ENCODE measurements at regions not wholly inside any gene's neighbourhood (a gene's known extent, or its start where the extent isn't known, plus 50 kb on each side); places are given as distances from the start of the nearest gene placed in this dataset.

DNA sequence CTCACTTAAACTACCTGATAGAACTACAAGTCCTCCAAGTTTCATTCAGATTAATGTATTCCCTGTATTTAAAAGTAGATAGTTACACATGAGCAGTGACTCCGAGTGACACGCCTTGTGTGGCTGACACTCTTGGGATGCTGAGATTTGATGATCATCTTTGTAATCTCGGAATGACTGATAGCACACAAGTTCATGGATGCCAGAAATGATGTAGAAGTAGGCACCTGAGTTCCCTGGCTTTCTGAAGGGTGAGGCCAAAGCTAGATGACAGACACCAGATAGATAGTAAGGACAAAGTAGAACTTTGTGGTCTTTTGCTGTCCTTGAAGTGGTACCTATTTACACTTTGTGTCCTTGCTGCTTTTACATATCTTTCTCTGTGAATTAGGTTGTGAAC lies 491.2 kb downstream of the PCNX1 start:
- CTCF ChIA-PET (ENCODE audit: low intra/inter-chr PET ratio): no interaction called here
- no peak overlapping the region for H3K27ac ChIP-seq (ENCODE audit: extremely low read depth, low read depth, low read length)
- H4K20me1 ChIP-seq (replicated peaks; ENCODE audit: control insufficient read depth, insufficient read depth, low read length): no peaks in the 10 kb centered on the region
- no peak overlapping the region for H2AFZ ChIP-seq (ENCODE audit: low read depth, low read length)
- H3K9ac ChIP-seq (ENCODE audit: insufficient read depth in 1 of 2, low read depth in 2 of 2, low read length in 2 of 2): no peak overlapping the region
- no peaks in the 10 kb centered on the region for H3K27me3 ChIP-seq (ENCODE audit: control insufficient read depth in 2 of 2, insufficient read depth in 2 of 2, low read length in 2 of 2)
- no peaks in the 10 kb centered on the region for H3K79me2 ChIP-seq (ENCODE audit: control insufficient read depth, insufficient read depth, low read length)
- ATAC-seq (no peak), FAIRE-seq (no peak), DNase-seq (ENCODE audit: extremely low read depth in 1 of 4, low spot score in 3 of 4) (no peak)
- H3K36me3 ChIP-seq (ENCODE audit: control insufficient read depth, insufficient read depth, low read length): no peaks in the 10 kb centered on the region
- intact Hi-C loops (cut with micrococcal nuclease) (no loop called here), in situ Hi-C loops (cut with MboI) (no loop called here)
- no TSS peak for BruUV-seq (replicated peaks)
- WGBS (ENCODE audit: insufficient coverage, low coverage, missing lambda C conversion rate): 84% methylated on average over 3 of the region's 3 CpGs
- POLR2A ChIA-PET: no interaction called here
- TF ChIP-seq HDAC2 (IDR thresholded peaks at IDR 0.05) (no peak), ZNF174 (CRISPR knock-in tag; IDR thresholded peaks at IDR 0.05) (no peak), NEUROD1 (IDR thresholded peaks at IDR 0.05; ENCODE audit: borderline replicate concordance, low read depth, low read length, partially characterized antibody) (no peak), MEIS2 (IDR thresholded peaks at IDR 0.05; ENCODE audit: partially characterized antibody) (no peak), YBX1 (IDR thresholded peaks at IDR 0.05) (no peak), ELF1 (tag; IDR thresholded peaks at IDR 0.05) (no peak), CREBBP (IDR thresholded peaks at IDR 0.05; ENCODE audit: low read depth, low read length) (no peak)
- H3K4me2 ChIP-seq (ENCODE audit: insufficient read depth, low read length): no peak overlapping the region
- H3K9me1 ChIP-seq (ENCODE audit: control insufficient read depth, insufficient read depth, low read length): no peaks in the 10 kb centered on the region
- H3K4me3 ChIP-seq: no peak overlapping the region
- H3K9me3 ChIP-seq (replicated peaks; ENCODE audit: control insufficient read depth, insufficient read depth, low read depth, low read length): no peaks in the 10 kb centered on the region
- H3K4me1 ChIP-seq (replicated peaks in 1 of 2; ENCODE audit: control insufficient read depth in 2 of 2, insufficient read depth in 2 of 2, low read length in 2 of 2): no peaks in the 10 kb centered on the region; a peak in 2 of 5 replicates

- POLR2A ChIA-PET: no interaction called here
- TF ChIP-seq TCF7L2 (IDR thresholded peaks at IDR 0.05; ENCODE audit: low read depth, low read length) (no peak), ZNF75A (CRISPR knock-in tag; IDR thresholded peaks at IDR 0.05) (no peak), ZNF165 (CRISPR knock-in tag; IDR thresholded peaks at IDR 0.05; ENCODE audit: borderline replicate concordance) (no peak), RAD21 (CRISPR knock-in tag; conservative IDR thresholded peaks at IDR 0.05 in 1 of 2, IDR thresholded peaks at IDR 0.05 in 1 of 2) (no peak)
Measured at GRCh38 chr14:71399057-71399487, 491.8 kb downstream of the PCNX1 start.

More at GRCh38 chr14:71399057-71399487, 491.8 kb downstream of the PCNX1 start:
- H3K27me3 ChIP-seq (ENCODE audit: control insufficient read depth in 2 of 2, insufficient read depth in 2 of 2, low read length in 2 of 2): no peaks in the 10 kb centered on the region
- 62% methylated on average over 3 of the region's 3 CpGs for WGBS (ENCODE audit: insufficient coverage, low coverage, missing lambda C conversion rate)
- no peaks in the 10 kb centered on the region for H3K36me3 ChIP-seq (ENCODE audit: control insufficient read depth, insufficient read depth, low read length)
- no peak overlapping the region for H3K27ac ChIP-seq (ENCODE audit: extremely low read depth, low read depth, low read length)
- intact Hi-C loops (cut with micrococcal nuclease): no loop called here
- CTCF ChIA-PET (ENCODE audit: low intra/inter-chr PET ratio): no interaction called here
- in situ Hi-C loops (cut with MboI): no loop called here
- H3K9me1 ChIP-seq (ENCODE audit: control insufficient read depth, insufficient read depth, low read length): no peaks in the 10 kb centered on the region
- no peak overlapping the region for H3K4me3 ChIP-seq
- H3K9ac ChIP-seq (ENCODE audit: insufficient read depth in 1 of 2, low read depth in 2 of 2, low read length in 2 of 2): no peak overlapping the region
- H3K79me2 ChIP-seq (ENCODE audit: control insufficient read depth, insufficient read depth, low read length): no peaks in the 10 kb centered on the region
- FAIRE-seq (no peak), DNase-seq (ENCODE audit: extremely low read depth in 1 of 4, low spot score in 3 of 4) (no peak), ATAC-seq (no peak)
- no TSS peak for BruUV-seq (replicated peaks)
- no peak overlapping the region for H2AFZ ChIP-seq (ENCODE audit: low read depth, low read length)
- H3K4me2 ChIP-seq (ENCODE audit: insufficient read depth, low read length): no peak overlapping the region
- H4K20me1 ChIP-seq (replicated peaks; ENCODE audit: control insufficient read depth, insufficient read depth, low read length): no peaks in the 10 kb centered on the region
- H3K9me3 ChIP-seq (replicated peaks; ENCODE audit: control insufficient read depth, insufficient read depth, low read depth, low read length): no peaks in the 10 kb centered on the region
- no peaks in the 10 kb centered on the region; a peak in 1 of 5 replicates for H3K4me1 ChIP-seq (replicated peaks in 1 of 2; ENCODE audit: control insufficient read depth in 2 of 2, insufficient read depth in 2 of 2, low read length in 2 of 2)

Measured in K562 (cell line).